Right atrium auricular region (tissue), 2 donors: ENCODE measurements at regions not wholly inside any gene's neighbourhood (a gene's known extent, or its start where the extent isn't known, plus 50 kb on each side); places are given as distances from the start of the nearest gene placed in this dataset.

ENCODE experiments used
- DNase-seq: peaks from one replicate; pipeline ENCODE4 v3.0.0-alpha.2; 2019; ENCODE audit warnings: low spot score
- H3K27ac ChIP-seq, 2 donors: fragments of 200-600 bp; sonication (generic); 1 replicate in 1 of 2; 2 replicates in 1 of 2; pipeline ENCODE4 v1.5.1; 2016 to 2019
- H3K27me3 ChIP-seq, 2 donors: fragments of 200-600 bp; sonication (generic); one replicate each; pipeline versions ENCODE4 v1.5.1 to v1.6.0; 2017 to 2019
- H3K36me3 ChIP-seq: fragments of 200-600 bp; sonication (generic); one replicate; pipeline ENCODE4 v1.5.1; 2016
- H3K4me1 ChIP-seq, 2 donors: fragments of 200-600 bp; sonication (generic); one replicate each; pipeline versions ENCODE4 v1.5.1 to v1.6.0; 2017 to 2019
- H3K4me3 ChIP-seq, 2 donors: fragments of 200-600 bp; sonication (generic); 1 replicate in 1 of 2; 2 replicates in 1 of 2; pipeline ENCODE4 v1.5.1; 2017 to 2019; ENCODE audit warnings: mild to moderate bottlenecking in 1 of 2, moderate library complexity in 1 of 2
- H3K9me3 ChIP-seq, 2 donors: fragments of 200-600 bp; sonication (generic); one replicate each; pipeline ENCODE4 v1.5.1; 2019
- TF ChIP-seq, protein P1 (sequence below), 2 donors: fragments of 200-600 bp; sonication (generic); IDR thresholded peaks; one replicate each; pipeline ENCODE4 v1.5.1; 2019; ENCODE audit warnings: antibody characterized with exemption in 2 of 2

- TF ChIP-seq, protein P1, sequence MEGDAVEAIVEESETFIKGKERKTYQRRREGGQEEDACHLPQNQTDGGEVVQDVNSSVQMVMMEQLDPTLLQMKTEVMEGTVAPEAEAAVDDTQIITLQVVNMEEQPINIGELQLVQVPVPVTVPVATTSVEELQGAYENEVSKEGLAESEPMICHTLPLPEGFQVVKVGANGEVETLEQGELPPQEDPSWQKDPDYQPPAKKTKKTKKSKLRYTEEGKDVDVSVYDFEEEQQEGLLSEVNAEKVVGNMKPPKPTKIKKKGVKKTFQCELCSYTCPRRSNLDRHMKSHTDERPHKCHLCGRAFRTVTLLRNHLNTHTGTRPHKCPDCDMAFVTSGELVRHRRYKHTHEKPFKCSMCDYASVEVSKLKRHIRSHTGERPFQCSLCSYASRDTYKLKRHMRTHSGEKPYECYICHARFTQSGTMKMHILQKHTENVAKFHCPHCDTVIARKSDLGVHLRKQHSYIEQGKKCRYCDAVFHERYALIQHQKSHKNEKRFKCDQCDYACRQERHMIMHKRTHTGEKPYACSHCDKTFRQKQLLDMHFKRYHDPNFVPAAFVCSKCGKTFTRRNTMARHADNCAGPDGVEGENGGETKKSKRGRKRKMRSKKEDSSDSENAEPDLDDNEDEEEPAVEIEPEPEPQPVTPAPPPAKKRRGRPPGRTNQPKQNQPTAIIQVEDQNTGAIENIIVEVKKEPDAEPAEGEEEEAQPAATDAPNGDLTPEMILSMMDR (IDR thresholded peaks at IDR 0.05): no peak
- Histone ChIP-seq H3K9me3 (no peaks in the 10 kb centered on the region), H3K4me3 (no peak overlapping the region)
These were observed 338.9 kb upstream of the FAM241A start for GRCh38 chr4:111806331-111806730.

DNA sequence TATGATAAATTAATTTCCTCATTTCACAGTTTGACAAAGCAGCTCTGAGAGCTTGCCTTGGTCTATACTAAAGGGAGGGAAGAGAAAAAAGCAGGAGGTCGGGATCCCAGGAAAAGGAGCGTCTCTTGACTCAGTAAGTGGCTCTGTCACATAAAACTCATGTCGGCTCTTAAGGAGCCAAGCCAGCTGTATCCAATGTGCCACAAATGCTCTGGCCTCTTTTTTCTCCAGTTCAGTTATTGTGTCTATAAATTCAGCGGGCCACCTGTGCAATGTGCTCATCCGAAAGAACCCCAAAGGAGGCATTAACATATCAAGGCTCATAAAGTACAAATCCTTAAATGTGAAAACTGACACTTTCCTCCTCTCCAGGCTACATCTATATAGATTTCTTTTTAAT lies 337.7 kb upstream of the FAM241A start:
- TF ChIP-seq, protein P1 (IDR thresholded peaks at IDR 0.05): no peak
- no peaks in the 10 kb centered on the region for H3K36me3 ChIP-seq
- H3K27me3 ChIP-seq: no peaks in the 10 kb centered on the region
- H3K27ac ChIP-seq: no peak overlapping the region
- no peak for DNase-seq
- no peaks in the 10 kb centered on the region for H3K9me3 ChIP-seq
- no peak overlapping the region for H3K4me3 ChIP-seq
- no peaks in the 10 kb centered on the region for H3K4me1 ChIP-seq

More at GRCh38 chr4:111806331-111806730, 338.9 kb upstream of the FAM241A start:
- no peak for DNase-seq
- Histone ChIP-seq H3K27me3 (no peaks in the 10 kb centered on the region), H3K4me1 (no peaks in the 10 kb centered on the region), H3K27ac (no peak overlapping the region), H3K36me3 (no peaks in the 10 kb centered on the region)

GRCh38 chr4:111808174-111808573 lies 337.1 kb upstream of the FAM241A start:
- TF ChIP-seq, protein P1 (IDR thresholded peaks at IDR 0.05): no peak
- Histone ChIP-seq H3K4me3 (no peak overlapping the region), H3K4me1 (no peaks in the 10 kb centered on the region), H3K9me3 (no peaks in the 10 kb centered on the region), H3K27me3 (no peaks in the 10 kb centered on the region), H3K36me3 (no peaks in the 10 kb centered on the region), H3K27ac (no peak overlapping the region)
- DNase-seq: no peak

DNA sequence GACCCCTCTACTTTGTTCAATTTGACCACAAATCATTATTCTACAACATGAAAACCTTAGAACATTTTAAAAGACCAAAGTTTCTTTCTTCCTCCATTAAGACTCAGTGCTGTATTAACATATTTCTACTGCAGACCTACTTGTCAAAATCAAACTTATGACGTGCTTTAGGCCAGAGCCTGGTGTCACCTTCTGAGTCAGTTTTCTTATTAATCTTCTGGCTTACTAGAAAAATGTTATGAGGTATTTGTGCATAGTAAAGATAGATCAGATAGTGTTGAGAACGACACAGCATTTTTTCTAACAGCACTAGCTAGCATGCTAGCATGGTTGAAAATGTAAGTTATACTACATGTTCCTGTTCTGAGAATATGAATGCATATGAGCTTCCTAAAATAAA lies 333.6 kb upstream of the FAM241A start:
- no peak overlapping the region for H3K4me3 ChIP-seq
- H3K27ac ChIP-seq: no peak overlapping the region
- no peaks in the 10 kb centered on the region for H3K4me1 ChIP-seq
- H3K9me3 ChIP-seq: peaks cover 0 to 2% of the 10 kb centered on the region in 2 donors
- DNase-seq: no peak
- TF ChIP-seq, protein P1 (IDR thresholded peaks at IDR 0.05): no peak
- H3K36me3 ChIP-seq: no peaks in the 10 kb centered on the region
- no peaks in the 10 kb centered on the region for H3K27me3 ChIP-seq

DNA sequence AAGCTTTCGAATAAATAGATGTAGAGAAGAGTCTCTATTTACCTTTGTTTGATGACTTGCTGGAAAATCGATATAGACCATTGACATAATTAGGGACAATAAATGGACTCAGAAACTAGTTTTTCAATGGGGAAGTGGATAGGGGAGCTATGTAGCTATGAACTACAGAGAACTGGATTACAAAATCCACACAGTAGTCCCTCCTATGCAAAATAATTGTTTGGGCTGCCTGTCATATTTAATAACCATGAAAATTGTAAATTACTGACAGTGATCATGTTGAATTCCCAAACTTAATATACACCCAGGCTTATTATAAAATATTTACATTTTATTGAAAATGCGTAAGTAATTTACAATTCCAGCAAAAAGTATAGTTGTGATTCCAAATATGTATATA lies 333.1 kb upstream of the FAM241A start:
- no peaks in the 10 kb centered on the region for H3K4me1 ChIP-seq
- no peaks in the 10 kb centered on the region for H3K36me3 ChIP-seq
- H3K4me3 ChIP-seq: no peak overlapping the region
- no peaks in the 10 kb centered on the region for H3K27me3 ChIP-seq
- no peak for DNase-seq
- peaks cover 0 to 7% of the 10 kb centered on the region in 2 donors for H3K9me3 ChIP-seq
- no peak overlapping the region for H3K27ac ChIP-seq
- TF ChIP-seq, protein P1 (IDR thresholded peaks at IDR 0.05): no peak

DNA sequence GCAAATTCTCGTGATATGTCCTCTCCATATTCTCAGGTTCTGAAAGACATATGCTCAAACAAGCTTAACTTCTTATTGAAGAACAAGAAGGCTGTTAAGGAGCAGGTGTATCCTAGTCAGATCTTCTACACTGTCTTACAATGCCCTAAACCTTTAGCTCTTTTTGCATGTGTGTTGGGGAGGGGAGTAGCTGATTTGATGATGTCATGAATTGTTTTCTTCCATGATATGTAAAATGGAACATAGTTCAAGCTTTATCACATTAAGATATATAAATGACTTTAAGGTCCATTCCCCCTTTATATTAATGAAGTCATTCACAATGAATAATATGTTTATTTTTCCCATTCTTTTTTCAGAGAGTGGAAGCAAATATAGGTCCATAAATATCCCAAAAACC lies 332.5 kb upstream of the FAM241A start:
- TF ChIP-seq, protein P1 (IDR thresholded peaks at IDR 0.05): no peak
- peaks cover 0 to 9% of the 10 kb centered on the region in 2 donors for H3K9me3 ChIP-seq
- no peaks in the 10 kb centered on the region for H3K27me3 ChIP-seq
- H3K27ac ChIP-seq: no peak overlapping the region
- no peak for DNase-seq
- H3K36me3 ChIP-seq: no peaks in the 10 kb centered on the region
- no peak overlapping the region for H3K4me3 ChIP-seq
- no peaks in the 10 kb centered on the region for H3K4me1 ChIP-seq
